ENCODE measurements at regions not wholly inside any gene's neighbourhood (a gene's known extent, or its start where the extent isn't known, plus 50 kb on each side); places are given as distances from the start of the nearest gene placed in this dataset.

DNA sequence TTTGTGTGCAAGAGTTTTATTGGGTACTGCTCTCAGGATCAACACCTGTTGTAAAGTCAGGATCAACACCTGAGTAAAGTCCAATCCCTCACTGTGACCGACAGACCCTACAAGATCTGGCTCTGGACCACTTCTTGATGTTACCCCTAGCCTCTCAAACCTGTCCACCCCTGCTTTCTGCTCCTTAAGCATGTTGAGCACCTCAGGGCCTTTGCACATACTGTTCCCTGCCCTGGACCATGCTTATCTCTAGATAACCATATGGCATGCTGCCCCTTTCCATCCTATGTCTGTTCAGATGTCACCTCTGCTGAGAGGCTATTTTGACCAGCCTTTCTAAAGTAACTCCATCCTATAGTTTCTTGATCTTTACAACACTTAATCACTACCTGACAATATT, 269.6 kb downstream of the SMARCA2 start:
- TF ChIP-seq TCF12 (IDR thresholded peaks at IDR 0.05; ENCODE audit: low read depth, low read length) (no peak), SMC3 (IDR thresholded peaks at IDR 0.05; ENCODE audit: borderline replicate concordance, low read length) (no peak), ESRRA (IDR thresholded peaks at IDR 0.05; ENCODE audit: low read length) (no peak), SMAD5 (IDR thresholded peaks at IDR 0.05; ENCODE audit: low read depth) (no peak), CBFB (IDR thresholded peaks at IDR 0.05; ENCODE audit: low read depth) (no peak), ZNF24 (IDR thresholded peaks at IDR 0.05) (no peak), MEF2B (IDR thresholded peaks at IDR 0.05; ENCODE audit: partially characterized antibody, poor library complexity, severe bottlenecking) (no peak), SMAD1 (IDR thresholded peaks at IDR 0.05; ENCODE audit: low read depth, partially characterized antibody) (no peak)
- TF ChIP-seq, protein P1, sequence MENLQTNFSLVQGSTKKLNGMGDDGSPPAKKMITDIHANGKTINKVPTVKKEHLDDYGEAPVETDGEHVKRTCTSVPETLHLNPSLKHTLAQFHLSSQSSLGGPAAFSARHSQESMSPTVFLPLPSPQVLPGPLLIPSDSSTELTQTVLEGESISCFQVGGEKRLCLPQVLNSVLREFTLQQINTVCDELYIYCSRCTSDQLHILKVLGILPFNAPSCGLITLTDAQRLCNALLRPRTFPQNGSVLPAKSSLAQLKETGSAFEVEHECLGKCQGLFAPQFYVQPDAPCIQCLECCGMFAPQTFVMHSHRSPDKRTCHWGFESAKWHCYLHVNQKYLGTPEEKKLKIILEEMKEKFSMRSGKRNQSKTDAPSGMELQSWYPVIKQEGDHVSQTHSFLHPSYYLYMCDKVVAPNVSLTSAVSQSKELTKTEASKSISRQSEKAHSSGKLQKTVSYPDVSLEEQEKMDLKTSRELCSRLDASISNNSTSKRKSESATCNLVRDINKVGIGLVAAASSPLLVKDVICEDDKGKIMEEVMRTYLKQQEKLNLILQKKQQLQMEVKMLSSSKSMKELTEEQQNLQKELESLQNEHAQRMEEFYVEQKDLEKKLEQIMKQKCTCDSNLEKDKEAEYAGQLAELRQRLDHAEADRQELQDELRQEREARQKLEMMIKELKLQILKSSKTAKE (IDR thresholded peaks at IDR 0.05; ENCODE audit: low read depth, poor library complexity, severe bottlenecking) = no peak
